Omental fat pad (tissue), 3 donors: ENCODE measurements at regions not wholly inside any gene's neighbourhood (a gene's known extent, or its start where the extent isn't known, plus 50 kb on each side); places are given as distances from the start of the nearest gene placed in this dataset.

Source experiments
- ATAC-seq: fragments of 150-250 bp; one replicate; pipeline ENCODE4 v1.9.1; 2016; ENCODE audit warnings: mild to moderate bottlenecking, moderate library complexity; ENCODE audit not compliant: low FRiP score
- DNase-seq: peaks from one replicate; pipeline ENCODE4 v3.0.0-alpha.2; 2019; ENCODE audit warnings: low spot score
- CTCF ChIP-seq, 3 donors: fragments of 450-650 bp; IDR thresholded peaks; one replicate each; pipeline ENCODE4 v1.5.1; 2016 to 2017; ENCODE audit warnings: antibody characterized with exemption in 3 of 3, mild to moderate bottlenecking in 3 of 3, moderate library complexity in 2 of 3

GRCh38 chr12:67794161-67794560, 145.6 kb downstream of the DYRK2 start:
- ATAC-seq (no peak), DNase-seq (no peak)
- no peak for TF ChIP-seq CTCF (IDR thresholded peaks at IDR 0.05)

GRCh38 chr12:67795236-67795635, 146.7 kb downstream of the DYRK2 start:
- DNase-seq (no peak), ATAC-seq (no peak)
- TF ChIP-seq CTCF (IDR thresholded peaks at IDR 0.05): no peak

- no peak for TF ChIP-seq CTCF (IDR thresholded peaks at IDR 0.05)
Observed at GRCh38 chr12:67797185-67797741, 148.7 kb downstream of the DYRK2 start.

GRCh38 chr12:67797753-67798152, 149.2 kb downstream of the DYRK2 start:
- DNase-seq: no peak
- no peak for ATAC-seq

More at GRCh38 chr12:67797185-67797741, 148.7 kb downstream of the DYRK2 start:
- no peak for ATAC-seq
- no peak for DNase-seq

GRCh38 chr12:67798768-67799167, 150.2 kb downstream of the DYRK2 start:
- ATAC-seq (no peak), DNase-seq (no peak)
- TF ChIP-seq CTCF (IDR thresholded peaks at IDR 0.05): no peak

More at GRCh38 chr12:67797753-67798152, 149.2 kb downstream of the DYRK2 start:
- TF ChIP-seq CTCF (IDR thresholded peaks at IDR 0.05): no peak

GRCh38 chr12:67802731-67803130, 154.2 kb downstream of the DYRK2 start:
- no peak for TF ChIP-seq CTCF (IDR thresholded peaks at IDR 0.05)
- no peak for DNase-seq
- ATAC-seq: no peak

- no peak for TF ChIP-seq CTCF (IDR thresholded peaks at IDR 0.05)
- no peak for ATAC-seq
- DNase-seq: no peak
Observed at GRCh38 chr12:67803278-67803993, 154.9 kb downstream of the DYRK2 start.
